ENCODE measurements at regions not wholly inside any gene's neighbourhood (a gene's known extent, or its start where the extent isn't known, plus 50 kb on each side); places are given as distances from the start of the nearest gene placed in this dataset.

- TF ChIP-seq YY1 (IDR thresholded peaks at IDR 0.05; ENCODE audit: insufficient read depth, insufficient read length) (no peak), ZNF274 (IDR thresholded peaks at IDR 0.05; ENCODE audit: low read depth, low read length) (no peak)
Measured at GRCh38 chr20:53676519-53676822, 82.8 kb upstream of the ZNF217 start.
